ENCODE measurements at regions not wholly inside any gene's neighbourhood (a gene's known extent, or its start where the extent isn't known, plus 50 kb on each side); places are given as distances from the start of the nearest gene placed in this dataset.

- H3K36me3 ChIP-seq, result no peaks in the 10 kb centered on the region
- H3K27me3 ChIP-seq, result no peaks in the 10 kb centered on the region
- intact Hi-C loops (cut with DNase I), result loop anchor here in 1 of 4 donors (10.0 kb wide), 1 partner anchor 243 kb away; no protein-coding TSS in a partner anchor
- H3K4me1 ChIP-seq (ENCODE audit: insufficient read depth), result no peaks in the 10 kb centered on the region
- 29 to 38% (median 37%) methylated on average over 4 of the region's 4 CpGs for WGBS, 3 donors
- no peak overlapping the region for H3K27ac ChIP-seq
- no peaks in the 10 kb centered on the region for H3K9me3 ChIP-seq
- no peak for TF ChIP-seq POLR2A (IDR thresholded peaks at IDR 0.05)
- peak in 2 of 3 donors; percentile 33 to 43 for TF ChIP-seq CTCF (IDR thresholded peaks at IDR 0.05)
- DNase-seq, result peak in 3 of 5 donors; percentile 33 to 60 (median 44)
- H3K4me3 ChIP-seq, result no peak overlapping the region
These were observed 98.9 kb upstream of the GLS start for GRCh38 chr2:190781604-190782198.

GRCh38 chr2:190782264-190782663, 98.4 kb upstream of the GLS start:
- Histone ChIP-seq H3K27ac (no peak overlapping the region), H3K36me3 (no peaks in the 10 kb centered on the region), H3K9me3 (no peaks in the 10 kb centered on the region), H3K4me3 (no peak overlapping the region), H3K4me1 (ENCODE audit: insufficient read depth) (no peaks in the 10 kb centered on the region), H3K27me3 (no peaks in the 10 kb centered on the region)
- no peak for TF ChIP-seq POLR2A (IDR thresholded peaks at IDR 0.05)
- no peak for TF ChIP-seq CTCF (IDR thresholded peaks at IDR 0.05)
- TF ChIP-seq EP300 (IDR thresholded peaks at IDR 0.05), result no peak
- intact Hi-C loops (cut with DNase I), result loop anchor here in 1 of 4 donors (10.0 kb wide), 1 partner anchor 243 kb away; no protein-coding TSS in a partner anchor
- DNase-seq, result no peak
- WGBS, 3 donors, result 95 to 98% (median 96%) methylated on average over 2 of the region's 2 CpGs

GRCh38 chr2:190783513-190784263, 96.9 kb upstream of the GLS start:
- WGBS, 3 donors, result 95 to 100% (median 100%) methylated on average over 1 of the region's 1 CpG
- no peaks in the 10 kb centered on the region for H3K4me1 ChIP-seq (ENCODE audit: insufficient read depth)
- H3K27me3 ChIP-seq, result no peaks in the 10 kb centered on the region
- no peak overlapping the region for H3K4me3 ChIP-seq
- intact Hi-C loops (cut with DNase I), result loop anchor here in 1 of 4 donors (10.0 kb wide), 1 partner anchor 241 kb away; no protein-coding TSS in a partner anchor
- H3K36me3 ChIP-seq, result no peaks in the 10 kb centered on the region
- no peak for DNase-seq
- no peak overlapping the region for H3K27ac ChIP-seq
- TF ChIP-seq POLR2A (IDR thresholded peaks at IDR 0.05) (no peak), EP300 (IDR thresholded peaks at IDR 0.05) (no peak), CTCF (IDR thresholded peaks at IDR 0.05) (no peak)
- no peaks in the 10 kb centered on the region for H3K9me3 ChIP-seq

- DNase-seq, result no peak
- Histone ChIP-seq H3K27me3 (no peaks in the 10 kb centered on the region), H3K27ac (no peak overlapping the region), H3K4me3 (no peak overlapping the region), H3K36me3 (no peaks in the 10 kb centered on the region), H3K9me3 (no peaks in the 10 kb centered on the region), H3K4me1 (ENCODE audit: insufficient read depth) (no peaks in the 10 kb centered on the region)
- TF ChIP-seq CTCF (IDR thresholded peaks at IDR 0.05), result no peak
- TF ChIP-seq POLR2A (IDR thresholded peaks at IDR 0.05), result no peak
- TF ChIP-seq EP300 (IDR thresholded peaks at IDR 0.05), result no peak
- 95 to 100% (median 96%) methylated on average over 2 of the region's 2 CpGs for WGBS, 3 donors
- intact Hi-C loops (cut with DNase I), result loop anchor here in 1 of 4 donors (10.0 kb wide), 1 partner anchor 239 kb away; no protein-coding TSS in a partner anchor
These were observed 95.3 kb upstream of the GLS start for GRCh38 chr2:190785334-190785733.
